HG03521 (cell line): ENCODE measurements at regions not wholly inside any gene's neighbourhood (a gene's known extent, or its start where the extent isn't known, plus 50 kb on each side); places are given as distances from the start of the nearest gene placed in this dataset.

ENCODE experiments used
- ATAC-seq: cut with Tn5 transposase; IDR thresholded peaks from one replicate; pipeline ENCODE4 v1.9.1; 2021; ENCODE audit warnings: mild to moderate bottlenecking, moderate library complexity; ENCODE audit not compliant: unreplicated experiment

DNA sequence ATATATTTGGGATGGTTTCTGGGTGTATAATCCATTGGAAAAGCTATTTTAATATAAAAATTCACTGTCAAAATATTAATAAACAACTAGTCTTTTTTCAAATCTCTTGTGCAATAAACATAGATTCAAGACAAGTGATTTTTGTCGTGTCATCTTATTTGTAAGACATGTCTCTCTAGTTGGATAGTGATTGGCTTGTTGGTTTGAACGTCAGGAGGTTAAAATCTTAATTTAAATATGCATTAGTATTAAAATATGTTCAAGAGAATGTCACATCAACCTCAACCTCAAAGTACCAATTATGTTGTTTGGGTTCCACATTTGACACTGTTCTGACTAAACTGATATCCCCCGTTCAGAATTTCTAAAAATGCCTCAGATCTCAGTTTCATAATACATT, 287.6 kb downstream of the CASP12 start:
- ATAC-seq = no peak

GRCh38 chr11:104609311-104610085, 288.8 kb downstream of the CASP12 start:
- peak; percentile 89 for ATAC-seq

DNA sequence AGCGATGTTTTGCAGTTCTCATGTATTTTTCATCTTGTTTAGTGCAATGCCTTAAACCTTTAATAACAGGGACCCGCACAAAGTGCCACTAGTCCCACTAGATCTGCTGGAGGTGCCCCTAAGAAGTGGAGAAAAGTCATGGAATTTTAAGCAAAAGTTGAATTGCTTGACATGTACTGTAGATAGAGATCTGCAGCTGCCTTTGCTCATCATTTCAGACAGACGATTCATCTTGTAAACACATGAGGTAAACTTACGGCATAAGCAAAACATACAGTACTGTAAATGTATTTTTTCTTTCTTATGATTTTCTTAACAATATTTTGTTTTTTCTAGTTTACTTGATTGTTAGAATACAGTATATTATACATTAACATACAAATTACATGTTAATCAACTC, 295.6 kb downstream of the CASP12 start:
- no peak for ATAC-seq

GRCh38 chr11:104594228-104594958, 303.9 kb downstream of the CASP12 start:
- ATAC-seq = no peak

GRCh38 chr11:104588970-104589369, 309.3 kb downstream of the CASP12 start:
- no peak for ATAC-seq

- no peak for ATAC-seq
Observed at GRCh38 chr11:104588446-104588845, 309.8 kb downstream of the CASP12 start.

GRCh38 chr11:104584823-104585222, 313.4 kb downstream of the CASP12 start:
- no peak for ATAC-seq

- ATAC-seq = no peak
Observed at GRCh38 chr11:104583857-104584256, 314.4 kb downstream of the CASP12 start.

DNA sequence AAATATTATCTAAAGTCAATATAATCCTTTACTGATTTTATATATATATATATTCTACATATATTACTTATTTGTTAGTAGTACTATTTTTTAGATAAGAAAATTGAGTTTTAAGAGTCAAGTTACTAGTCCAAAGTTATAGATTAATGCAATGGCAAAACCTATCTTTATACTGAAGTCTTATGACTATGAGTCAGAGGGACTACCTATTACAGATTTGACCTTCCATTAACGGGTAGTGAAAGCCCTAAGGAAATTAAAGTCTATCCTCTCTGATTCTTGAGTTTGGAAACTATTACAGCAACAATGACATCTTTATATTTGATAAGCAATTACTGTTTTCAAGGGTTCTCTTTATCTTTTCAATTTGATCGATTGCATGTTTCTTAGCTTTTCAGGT, 315.8 kb downstream of the CASP12 start:
- ATAC-seq = no peak

- no peak for ATAC-seq
Observed at GRCh38 chr11:104581246-104581980, 316.8 kb downstream of the CASP12 start.

DNA sequence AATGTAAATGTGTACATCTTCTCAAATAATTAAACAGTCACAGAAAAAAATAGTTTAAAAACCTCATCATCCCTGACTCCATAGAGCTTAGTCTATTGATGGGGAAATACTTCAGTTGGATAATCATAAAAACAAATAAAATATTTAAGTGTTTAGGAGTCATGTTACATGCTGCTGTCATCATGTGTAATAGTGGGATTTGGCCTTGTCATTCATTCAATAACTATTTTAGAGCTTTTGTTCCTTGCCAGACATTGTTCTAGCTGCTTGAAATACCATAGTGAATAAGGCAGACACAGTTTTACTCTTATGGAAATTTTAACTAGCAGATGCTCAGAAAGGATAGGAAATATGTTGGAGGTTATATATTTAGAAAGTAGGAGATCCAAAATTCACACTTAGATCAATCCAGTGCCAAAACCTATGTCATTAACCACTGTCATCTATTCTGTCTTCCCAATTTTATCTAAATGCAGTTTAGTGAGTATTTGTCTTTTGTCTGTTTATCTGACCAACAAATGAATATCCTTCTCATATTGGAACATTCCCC, 324.7 kb downstream of the CASP12 start:
- ATAC-seq = no peak

DNA sequence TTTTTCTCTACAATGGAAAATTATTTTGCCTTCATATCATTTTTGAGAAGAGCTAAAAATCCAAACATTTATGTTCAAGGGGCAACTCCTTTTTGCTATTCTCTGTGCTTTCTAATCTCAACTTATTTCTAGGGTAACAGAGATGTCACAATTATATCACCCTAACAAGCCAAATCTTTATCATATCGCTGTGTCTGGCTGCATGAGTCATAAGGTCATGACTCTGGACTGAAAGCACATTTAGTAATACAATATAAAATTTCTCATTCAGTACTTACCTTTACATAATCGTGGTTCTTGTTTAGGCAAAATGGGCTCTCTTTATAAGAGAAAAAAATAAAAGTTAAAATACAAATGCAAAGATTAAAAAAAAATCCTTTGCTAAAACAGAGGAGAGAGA, 326.0 kb downstream of the CASP12 start:
- no peak for ATAC-seq

- ATAC-seq = no peak
Observed at GRCh38 chr11:104570078-104570701, 328.1 kb downstream of the CASP12 start.

DNA sequence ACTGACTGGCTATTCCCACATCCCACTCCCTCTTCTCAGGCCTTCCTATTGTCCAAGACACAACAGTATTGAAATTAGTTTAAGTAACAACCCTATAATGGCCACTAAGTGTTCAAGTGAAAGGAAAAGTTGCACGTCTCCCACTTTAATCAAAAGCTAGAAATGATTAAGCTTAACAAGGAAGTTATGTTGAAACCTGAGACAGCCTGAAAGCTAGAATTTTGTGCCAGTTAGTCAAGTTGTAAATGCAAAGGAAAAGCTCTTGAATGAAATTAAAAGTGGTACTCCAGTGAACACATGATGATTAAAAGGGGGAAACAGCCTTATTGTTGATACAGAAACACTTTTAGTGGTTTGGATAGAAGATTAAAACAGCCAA, 332.7 kb downstream of the CASP12 start:
- ATAC-seq = no peak

- no peak for ATAC-seq
Observed at GRCh38 chr11:104564921-104565582, 333.2 kb downstream of the CASP12 start.

DNA sequence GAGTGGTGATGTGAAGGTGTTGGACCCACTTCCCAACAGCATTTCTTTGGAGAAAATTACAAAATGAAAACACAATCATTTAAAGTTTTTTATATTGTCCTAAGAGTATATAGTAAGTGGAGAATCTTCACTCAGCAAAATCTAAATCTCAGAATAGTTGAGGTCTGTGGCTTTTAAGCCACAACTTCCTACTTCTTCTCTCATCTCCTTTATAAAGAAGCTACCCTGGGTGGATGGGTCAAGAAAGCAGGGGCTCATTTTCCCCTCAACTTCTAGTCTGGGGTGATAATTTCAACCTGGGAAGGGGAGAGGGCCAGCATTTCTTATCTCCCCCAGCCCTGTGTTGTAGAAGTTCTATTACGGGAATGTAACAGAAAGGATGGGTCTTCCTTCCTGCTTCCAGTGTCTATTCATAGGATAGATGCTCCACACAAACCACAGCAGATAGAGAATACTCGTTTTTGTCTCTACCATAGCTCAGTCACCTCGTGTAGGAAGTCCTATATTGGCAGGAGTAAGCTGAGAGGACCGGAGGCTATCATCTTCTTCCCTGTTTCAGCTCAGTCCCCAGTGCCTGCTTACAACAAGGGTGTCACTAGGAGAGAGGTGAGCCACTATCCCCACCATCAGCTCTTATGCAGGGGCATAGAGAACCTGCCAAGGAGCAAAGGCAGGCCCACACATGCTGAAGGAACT, 341.5 kb downstream of the CASP12 start:
- ATAC-seq = no peak

DNA sequence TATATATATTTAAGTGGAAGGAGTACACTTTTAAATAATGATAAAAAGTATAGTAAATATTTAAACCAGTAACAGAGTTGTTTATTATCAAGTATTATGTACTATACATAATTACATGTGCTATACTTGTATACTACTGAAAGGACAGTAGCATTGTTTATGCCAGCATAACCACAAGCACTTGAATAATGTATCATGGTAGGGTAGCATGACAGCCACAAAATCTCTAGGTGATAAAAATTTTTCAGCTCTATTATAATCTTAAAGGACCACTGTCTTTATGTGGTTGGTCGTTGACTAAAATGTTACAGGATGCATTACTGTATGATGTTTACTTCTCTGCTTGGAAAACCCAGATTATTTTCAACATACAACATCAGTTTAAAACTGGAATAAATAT, 349.2 kb downstream of the CASP12 start:
- no peak for ATAC-seq

- no peak for ATAC-seq
Observed at GRCh38 chr11:104547996-104548661, 350.1 kb downstream of the CASP12 start.

DNA sequence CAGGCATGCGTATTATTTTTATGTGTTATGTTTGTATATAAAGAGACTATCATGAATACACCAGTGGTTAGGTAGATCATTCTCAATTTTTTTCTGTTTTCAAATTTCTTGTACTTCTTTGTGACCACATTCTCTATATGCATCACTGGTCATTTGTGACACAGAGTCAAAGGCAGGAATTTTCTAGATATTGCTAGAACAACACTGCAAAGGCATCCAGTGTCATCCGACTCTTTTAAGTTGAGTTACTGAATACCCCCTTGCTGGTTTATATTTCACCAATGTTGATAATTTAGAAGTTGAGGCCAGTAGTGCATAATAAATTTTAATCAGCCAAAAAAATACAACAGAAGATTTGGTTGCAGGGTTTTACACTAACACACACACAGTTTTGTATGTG, 351.8 kb downstream of the CASP12 start:
- no peak for ATAC-seq
